IPS-NIHi11 (cell line): ENCODE measurements at regions not wholly inside any gene's neighbourhood (a gene's known extent, or its start where the extent isn't known, plus 50 kb on each side); places are given as distances from the start of the nearest gene placed in this dataset.

Experiments
- DNase-seq: peaks from one replicate; pipeline ENCODE4 v3.0.0; 2012; ENCODE audit warnings: mixed read lengths, low spot score

DNA sequence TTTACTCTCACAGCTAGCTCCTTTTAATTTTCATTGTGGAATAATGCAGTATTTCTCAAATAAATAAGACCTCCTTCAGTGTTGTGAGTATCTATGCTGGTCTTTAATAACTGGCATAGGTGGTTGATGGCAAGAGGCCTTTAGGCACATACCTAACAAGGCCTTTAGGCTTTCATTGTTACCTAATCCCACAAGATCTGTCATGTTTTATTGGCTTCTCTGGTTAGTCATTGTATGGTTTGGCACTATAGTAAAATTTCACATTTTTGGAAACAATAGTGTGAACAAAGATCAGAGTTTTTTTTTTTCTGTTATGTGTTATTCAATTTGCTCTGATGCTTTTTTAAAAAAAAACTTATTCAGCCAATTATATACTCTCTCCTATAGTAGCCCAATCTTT lies 89.8 kb upstream of the NEUROD1 start:
- no peak for DNase-seq

DNA sequence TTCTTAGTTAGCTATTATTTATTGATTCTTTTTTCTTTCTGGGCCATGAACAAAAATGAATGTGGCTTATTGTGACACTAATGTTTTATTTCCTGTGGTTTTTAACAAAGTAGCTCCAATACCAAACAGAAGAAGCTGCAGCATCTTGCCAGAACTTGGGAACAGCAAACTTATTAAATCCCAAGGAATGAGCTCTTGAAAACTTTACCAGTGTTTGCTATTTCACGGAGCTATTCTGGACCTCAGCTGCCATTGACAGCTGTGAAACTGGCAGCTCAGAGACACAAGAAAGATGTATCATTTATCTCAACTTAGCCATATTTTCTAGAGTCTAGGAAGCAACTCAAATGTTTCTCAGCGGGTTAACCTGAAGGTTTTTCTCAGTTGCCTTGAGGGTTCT lies 91.0 kb upstream of the NEUROD1 start:
- no peak for DNase-seq

DNA sequence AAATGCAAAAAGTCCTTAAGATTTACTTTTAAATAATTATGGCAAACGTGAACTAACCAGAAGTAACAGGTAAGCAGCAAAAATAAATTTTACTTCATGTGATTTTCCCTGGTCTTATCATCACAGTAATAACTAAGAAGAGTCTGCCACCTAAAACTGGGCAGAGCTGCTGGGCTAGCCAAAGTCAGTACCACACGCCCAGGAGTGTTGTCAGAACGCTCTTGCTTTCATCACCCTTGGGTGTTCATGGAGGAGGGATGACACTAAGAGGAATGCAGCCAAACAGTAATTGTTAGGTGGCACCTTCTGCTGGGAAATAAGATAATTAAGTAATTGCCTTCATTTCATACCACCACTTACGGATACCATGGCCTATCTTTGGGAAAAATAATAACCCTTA lies 92.0 kb upstream of the NEUROD1 start:
- DNase-seq: no peak

DNA sequence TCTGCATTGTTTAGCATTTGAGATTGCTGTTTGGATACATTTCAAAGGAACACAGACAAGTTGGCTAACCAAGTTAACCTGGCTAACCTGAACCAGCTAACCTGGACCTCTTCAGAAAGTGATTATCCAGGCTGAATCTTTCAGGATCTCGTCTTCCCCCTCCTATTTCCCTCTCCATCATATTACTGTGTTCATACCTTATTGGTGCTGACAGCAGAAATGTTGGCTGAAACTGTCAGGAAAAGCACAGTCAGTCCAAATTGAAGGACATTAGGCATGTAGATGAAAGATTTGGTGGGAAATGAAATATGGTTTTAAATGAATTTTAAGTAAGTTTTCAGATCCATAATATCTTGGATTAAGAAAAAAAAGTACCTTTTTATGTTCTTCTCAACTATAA lies 92.5 kb upstream of the NEUROD1 start:
- no peak for DNase-seq

DNA sequence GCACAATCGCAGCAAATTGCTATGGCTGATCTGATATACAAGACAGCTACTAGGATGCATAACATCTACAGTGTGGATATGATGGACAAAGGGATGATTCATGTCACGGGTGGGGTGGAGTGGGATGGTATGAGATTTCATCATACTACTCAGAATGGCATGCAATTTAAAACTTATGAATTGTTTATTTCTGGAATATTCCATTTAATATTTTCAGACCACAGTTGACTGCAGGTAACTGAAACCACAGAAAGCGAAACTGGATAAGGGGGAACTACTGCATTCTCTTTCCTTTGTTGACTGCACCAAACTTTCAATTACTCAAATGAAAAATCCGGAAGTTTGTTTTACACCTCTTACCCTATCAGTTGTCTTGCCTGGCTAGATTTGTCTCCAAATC lies 94.4 kb upstream of the NEUROD1 start:
- DNase-seq: no peak

DNA sequence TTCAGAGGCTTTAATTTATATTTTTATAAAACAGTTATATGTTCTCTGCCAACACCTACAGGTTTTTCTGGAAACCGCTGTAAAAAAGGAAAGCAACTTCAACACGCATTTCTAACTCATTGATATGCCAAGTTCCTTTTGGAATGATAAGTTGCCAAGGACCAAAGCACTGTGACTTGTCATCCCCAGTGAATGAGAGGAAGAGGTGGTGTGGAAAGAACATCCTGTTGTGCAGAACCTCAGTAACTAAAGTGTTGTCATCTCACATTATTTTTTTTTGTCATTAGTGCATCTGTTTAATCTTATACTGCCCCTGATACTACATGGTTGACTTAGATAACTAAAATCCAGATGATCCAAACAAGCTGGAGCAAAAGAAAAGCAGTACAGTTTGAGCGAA lies 96.0 kb upstream of the NEUROD1 start:
- DNase-seq: no peak

DNA sequence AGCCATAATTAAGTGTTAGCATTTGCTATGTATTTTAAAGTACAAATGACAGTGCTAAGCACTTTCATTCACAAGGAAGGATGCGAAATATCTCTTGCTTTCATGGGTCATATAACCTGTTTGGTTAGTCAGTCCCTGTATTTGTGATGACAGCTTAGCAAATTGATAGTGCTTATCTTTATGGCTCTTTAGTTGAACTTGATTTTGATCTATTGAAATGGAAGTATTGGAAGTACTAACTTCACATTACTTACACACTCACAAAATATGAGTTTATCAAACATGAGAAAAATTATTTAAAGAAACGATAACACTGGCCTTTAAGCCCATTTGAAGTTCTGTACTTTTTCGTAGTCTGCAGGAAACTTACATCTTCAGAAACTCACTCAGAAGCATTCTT lies 97.4 kb upstream of the NEUROD1 start:
- DNase-seq: no peak

DNA sequence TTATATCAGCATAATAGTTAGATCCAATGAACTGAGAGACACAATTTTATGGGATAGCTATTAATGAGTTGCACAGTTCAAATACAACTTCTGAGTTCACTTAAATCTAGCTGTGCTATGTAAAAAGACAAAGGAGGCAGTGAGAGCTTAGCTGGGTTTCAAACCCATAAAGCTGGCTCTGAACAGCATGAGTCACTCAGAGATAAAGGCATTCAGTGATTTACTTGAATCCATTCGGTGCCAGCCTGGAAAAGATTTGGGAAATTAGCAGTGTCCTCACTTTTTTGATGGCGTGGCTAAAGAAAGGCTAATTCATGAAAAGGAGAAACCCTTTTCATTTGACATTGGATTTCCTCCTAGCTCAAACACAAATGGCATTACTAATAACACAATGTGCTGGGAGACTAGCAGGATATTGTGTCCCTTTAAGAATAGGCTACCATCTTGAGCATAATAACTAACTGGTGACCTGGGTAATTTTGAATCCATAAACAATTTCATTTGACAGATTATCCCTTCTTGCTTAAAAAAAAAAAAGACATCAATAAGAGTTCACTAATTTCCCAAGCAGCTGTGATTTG lies 98.4 kb upstream of the NEUROD1 start:
- no peak for DNase-seq

DNA sequence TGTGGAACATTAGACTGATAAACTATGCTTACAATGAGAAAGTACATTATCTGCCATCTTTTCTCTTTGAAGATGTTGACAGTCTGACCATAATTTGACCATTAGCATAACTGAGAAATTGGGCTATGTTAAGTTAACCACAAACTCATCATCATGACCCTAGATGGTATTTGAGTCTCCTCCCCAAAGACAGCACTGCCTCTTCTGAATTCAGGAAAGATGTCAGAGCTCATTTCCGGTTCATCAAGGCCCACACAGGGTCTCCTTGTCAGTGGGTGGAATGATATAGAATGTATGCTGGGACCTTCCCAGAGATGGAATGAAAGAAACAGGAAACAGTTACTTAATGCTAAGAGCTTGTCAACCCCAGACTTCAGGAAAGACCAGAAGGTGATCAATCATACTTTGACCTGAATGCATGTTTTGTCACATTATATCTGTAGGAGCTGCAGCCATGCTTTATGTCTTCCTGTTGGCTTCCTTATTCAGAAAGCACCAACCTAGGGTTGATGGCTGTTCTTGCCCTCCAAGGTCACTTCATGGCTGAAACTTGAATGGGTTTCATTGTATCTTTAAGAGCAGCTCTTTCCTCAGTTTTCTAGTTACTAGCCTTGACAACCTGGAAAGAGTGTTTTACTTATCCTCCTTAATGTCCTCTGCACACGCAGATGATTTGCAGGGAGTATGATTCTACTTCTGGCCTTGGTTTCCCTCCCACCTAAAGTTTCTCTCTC lies 99.1 kb upstream of the NEUROD1 start:
- no peak for DNase-seq

DNA sequence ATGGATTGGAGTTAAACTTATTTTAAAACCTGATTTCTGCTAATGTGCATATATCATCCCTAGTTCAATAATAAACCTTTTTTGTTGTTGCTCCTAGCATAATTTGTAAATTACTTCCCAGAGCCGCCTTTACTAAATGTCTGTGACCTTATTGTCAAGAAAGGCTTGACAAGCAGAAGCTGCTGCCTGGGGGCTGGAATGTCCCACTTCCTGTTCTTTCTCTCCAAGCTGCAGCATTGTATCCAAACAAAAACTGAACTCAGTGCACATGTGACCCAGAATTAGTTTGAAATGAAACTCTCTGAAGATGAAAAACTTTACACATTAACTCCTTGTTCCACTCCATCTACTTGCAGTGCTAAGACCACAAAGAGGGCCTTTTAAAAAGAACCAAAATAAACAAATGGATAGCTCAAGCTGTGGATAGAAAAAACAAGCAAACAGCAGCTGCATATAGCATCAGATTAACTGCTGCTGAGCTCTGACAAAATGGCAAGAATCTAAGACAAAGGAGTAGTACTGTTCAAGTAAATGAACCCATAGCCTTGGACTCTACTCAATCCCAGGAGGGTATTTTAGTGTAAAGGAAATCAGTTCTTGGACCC lies 99.8 kb upstream of the NEUROD1 start:
- DNase-seq: no peak

DNA sequence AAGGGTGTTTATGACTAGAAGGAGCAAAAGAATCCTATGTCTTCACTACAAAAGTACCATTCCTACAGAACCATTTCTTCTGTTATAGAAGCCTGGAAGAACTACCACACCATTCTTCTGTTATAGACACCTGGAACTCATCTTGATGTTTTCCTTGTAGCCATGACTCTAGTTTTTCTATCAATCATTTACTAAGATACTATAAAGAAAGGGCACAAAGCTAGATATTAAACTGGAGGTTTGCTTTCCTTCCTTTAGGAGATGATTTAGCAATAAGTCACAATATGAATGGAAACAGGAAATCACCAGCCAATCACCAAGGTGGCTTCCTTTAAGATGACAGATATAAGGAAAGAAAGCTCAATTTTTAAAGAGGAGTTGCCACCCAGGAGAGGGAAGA lies 100.3 kb upstream of the NEUROD1 start:
- no peak for DNase-seq

DNA sequence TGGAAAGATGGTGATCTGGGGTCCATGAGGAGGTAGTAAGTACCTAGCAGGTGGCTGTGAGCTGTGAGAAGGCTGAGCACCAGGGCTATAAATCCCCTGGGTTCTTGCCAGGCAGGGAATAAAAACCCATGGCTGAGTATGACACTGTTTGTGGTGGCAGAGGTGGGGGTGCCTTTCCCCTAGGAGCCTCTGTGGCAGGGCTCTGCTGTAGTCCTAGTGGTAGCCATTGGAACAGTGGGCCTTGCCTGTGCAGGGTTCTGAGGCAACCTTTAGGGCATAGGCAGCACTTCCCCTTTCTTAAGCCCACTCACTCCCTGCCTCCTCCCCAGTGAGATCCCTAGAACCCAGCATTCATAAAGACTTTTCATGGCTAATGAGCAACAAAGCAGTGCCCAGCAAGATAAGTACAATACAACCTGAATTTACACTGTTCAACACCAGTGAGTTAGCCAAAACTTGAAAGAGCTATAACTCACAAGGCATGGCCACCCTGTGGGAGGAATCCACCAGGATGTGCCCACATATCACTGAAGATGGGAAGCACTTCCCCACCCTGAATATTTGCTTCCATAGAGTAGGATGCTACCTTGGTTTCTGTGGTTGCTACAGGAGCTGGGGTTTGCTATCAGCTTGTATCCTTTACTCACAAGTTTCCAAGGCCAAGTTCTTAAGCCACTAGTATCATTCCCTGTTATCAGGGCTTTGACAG lies 100.9 kb upstream of the NEUROD1 start:
- no peak for DNase-seq

DNA sequence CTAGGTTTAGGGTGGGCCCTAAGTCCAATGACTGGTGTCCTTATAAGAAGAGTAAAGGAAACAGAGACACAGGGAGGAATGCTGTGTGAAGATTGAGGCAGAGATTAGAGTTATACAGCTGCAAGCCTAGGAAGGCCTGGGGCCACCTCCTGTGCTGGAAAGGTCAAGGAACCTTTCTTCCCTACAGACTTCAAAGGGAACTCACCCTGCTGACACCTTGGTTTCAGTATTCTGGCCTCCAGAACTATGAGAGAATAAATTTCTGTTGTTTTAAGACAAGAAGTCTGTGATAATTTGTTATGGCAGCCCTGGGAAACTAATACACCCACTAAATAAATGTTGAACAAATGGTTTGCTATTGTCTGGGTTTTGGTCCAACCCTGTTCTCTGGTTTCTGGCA lies 102.3 kb upstream of the NEUROD1 start:
- DNase-seq: no peak

DNA sequence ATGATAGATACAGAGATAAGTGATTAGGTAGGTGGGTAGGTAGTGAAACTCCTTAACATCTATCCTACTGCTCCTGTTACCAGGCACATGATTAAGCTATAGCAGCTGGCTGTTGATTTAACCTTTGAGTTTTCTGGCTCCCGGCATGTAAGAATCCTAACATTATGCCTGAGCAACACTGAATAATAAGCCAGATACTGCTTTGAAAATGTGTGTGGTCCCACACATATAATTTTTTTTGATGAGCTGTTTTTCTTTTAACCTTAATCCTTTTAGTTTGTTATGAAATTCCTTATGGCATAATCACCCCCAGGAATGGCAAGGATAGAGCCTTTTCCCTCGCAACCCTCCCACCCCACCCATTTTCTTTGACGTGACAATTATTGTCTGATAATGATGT lies 104.2 kb upstream of the NEUROD1 start:
- no peak for DNase-seq

DNA sequence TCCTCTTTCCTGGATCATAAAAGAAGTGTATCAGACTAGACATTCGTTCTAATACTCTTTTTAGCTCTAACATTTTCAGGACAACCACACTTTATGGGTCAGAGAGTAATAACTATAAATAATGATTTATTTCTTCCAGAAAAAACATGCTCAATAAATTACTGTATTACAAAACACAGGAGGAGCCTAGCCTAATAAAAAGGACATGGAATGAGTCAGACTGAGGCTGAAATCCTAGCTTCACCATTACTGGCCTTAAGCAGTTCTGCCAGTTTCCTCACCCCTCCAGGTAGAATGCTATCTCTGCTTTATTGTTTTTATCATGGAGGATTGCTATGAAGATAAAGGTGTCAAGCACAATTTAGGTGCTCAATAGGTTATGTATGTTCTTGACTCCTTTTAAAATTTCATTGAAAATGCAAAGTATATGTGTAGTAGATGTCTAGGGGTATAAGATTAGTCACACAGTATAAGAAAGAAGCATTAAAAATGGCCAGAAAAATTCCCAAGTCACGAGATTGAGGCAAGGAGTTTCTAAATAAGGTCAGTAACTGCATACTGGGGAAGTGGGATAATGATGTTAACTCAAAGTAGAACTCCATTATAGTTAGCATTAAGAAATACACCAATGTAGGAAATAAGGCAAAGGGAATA lies 105.5 kb upstream of the NEUROD1 start:
- DNase-seq: no peak

DNA sequence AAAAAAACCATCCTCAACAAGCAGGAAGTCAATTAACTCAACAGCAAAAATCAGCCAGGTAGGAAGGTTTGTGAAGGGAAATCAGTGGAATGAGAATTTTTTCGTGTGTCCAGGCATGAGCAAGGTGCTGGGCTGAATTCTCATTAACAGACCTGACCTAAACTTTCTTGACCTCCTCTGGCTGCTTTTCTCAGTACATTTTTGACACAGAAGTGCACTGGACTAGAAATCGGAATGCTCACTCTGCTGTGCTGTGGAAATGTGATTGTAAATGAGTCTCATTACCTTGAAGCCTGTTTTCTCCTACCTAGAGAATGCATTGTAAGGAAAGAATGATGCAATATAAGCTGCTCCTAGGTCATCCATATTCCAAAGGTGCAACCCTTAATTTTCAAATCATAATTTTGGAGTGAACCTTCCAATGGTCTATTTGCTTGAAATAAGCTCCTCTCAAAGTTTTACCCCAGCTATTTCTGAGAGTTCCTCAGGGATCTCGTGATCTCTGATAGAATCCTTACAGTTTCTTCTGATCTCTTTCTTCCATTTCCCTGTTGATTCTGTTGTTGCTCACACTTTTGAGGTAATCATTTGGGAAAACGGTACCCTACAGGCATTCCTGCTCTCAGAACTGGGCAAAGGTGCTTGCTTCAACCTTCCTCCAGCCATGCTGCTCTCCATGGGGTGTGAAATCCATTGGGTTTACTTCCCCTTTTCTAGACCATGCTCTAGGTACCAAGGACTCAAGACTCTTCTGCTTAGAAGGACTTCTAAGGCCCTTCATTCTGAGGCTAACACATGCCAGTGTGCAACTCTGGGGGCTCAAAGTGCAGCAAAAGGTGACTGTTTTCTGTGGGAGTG lies 104.9 kb upstream of the ITPRID2 start:
- DNase-seq: no peak

DNA sequence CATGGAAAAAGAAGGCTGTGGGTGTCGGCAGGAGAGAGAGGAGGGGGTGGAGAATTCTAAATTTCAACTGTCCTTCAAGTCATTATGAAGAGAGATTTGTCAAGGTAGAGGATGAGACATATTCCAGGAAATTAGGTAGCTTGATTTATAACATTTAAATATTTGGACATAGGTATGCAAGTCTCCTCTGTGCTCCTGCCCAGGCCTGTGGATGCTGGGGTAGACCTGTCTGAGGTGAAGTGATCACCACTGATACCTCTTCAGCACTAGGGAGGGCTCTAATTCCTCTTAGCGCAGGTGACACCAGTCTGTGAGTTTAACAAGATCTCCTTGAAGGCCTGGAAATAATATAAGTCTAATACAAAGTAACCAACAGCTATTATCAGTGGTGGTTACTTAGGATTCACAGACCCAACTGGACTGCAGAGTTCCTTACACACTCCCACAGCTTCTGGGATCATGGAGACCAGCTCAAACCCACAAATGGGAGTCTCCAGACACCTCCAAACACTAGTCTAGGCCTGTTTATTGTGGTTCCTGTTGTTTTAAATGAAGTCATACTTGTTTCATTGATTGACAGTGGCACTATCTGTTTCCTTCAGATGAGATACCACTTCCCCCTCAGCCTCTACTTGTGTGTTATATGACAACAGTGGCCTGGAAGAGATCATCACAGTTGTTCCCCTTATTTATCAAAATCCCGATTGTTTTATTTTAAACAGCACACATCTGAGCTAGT lies 104.1 kb upstream of the ITPRID2 start:
- no peak for DNase-seq

DNA sequence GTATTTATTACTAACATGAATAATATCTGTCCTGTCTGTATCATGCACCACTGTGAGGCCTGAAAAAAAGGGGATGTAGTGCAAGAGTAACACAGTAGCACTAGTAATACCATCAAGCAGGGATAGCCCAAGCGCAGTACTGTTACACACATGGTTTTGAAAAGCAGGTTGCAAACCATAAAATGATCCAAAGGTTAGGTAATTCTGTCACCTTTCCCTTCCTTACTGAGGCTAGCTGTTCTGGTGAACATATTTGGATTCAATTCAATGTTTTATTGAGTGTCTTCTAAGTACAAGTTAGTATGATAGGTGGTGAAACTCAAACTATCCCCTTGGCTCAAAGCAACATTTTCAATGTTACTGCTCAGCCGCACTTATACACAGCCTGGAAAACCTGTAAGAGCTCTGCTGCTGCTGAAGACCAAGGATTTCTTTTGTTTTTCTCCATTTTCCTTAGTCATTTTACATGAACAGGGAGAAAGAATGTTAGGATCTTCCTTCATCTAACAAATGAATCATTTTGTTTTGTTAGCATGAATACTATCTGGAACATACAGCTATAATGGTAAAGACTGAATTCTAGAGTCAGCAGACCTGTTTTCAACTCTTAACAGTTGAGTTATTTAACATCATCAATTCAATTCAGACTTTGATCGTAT lies 102.5 kb upstream of the ITPRID2 start:
- no peak for DNase-seq

DNA sequence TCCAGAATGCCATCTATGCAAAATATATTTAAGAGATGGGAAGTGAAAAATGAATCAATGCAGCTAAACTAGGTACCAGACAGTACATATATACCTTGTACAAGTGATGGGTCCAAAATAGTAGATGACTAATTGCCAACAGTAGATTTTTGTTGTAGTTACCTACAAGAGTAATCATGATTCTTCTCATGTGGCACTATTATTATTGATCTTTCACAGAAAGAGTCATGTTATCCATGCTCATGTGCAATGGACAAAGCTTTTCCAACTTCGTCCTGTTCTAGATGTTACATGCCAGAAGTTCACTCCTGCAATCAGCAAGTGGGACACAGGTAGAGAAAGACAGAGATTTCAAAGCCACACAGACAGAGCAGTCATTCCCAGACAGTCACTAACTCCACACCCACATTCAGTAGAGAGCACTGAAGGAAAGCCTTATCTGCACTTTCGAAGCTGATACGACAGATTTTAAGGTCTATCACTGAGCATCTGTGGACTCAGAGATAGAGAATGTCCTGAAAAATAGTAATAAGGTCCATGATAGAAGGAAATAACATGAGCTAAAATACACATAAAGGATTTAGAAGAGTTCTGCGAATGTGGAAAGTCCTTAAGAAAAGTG lies 101.6 kb upstream of the ITPRID2 start:
- no peak for DNase-seq
